GM12875 (cell line): ENCODE measurements at regions not wholly inside any gene's neighbourhood (a gene's known extent, or its start where the extent isn't known, plus 50 kb on each side); places are given as distances from the start of the nearest gene placed in this dataset.

Experiments used
- H3K4me3 ChIP-seq: one replicate; pipeline ENCODE4 v1.5.1; 2011; ENCODE audit warnings: low read depth, low read length, control low read depth
- TF ChIP-seq, protein P1 (sequence below): IDR thresholded peaks from 2 replicates; pipeline ENCODE4 v1.5.1; 2011; ENCODE audit warnings: low read depth, mild to moderate bottlenecking, control low read depth, inconsistent platforms, low read length, moderate library complexity, borderline replicate concordance; ENCODE audit not compliant: insufficient read depth

DNA sequence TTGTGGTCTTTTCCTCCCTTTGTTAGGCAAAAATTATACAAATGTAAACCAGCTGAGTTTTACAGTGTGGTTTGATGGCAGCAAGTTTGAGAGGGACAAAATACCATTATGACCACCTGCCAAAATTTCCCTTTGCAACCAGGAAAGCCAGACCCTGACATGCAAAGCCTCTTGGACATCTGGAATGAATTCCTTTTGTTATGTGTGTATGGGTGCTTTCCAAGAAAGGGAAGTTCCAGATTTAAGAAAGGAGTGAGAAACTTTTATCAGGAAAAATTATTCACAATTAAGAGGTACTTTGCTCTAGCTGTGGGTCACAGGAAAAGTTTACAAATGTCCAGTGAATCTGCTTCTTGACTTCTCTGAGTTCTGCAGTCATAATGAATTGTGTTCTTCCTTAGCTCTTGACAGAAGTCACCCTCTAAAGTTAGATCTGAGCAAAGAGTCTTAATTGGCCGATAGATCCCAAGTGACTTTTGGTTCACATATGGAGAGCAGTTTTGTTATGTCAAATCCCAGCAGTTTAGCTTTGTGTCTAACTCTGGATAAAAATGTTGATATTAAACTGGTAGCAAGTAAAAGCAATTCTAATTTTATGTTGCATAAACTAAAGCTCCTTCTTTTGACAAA lies 295.9 kb upstream of the ZNF608 start:
- no peak overlapping the region for H3K4me3 ChIP-seq
- TF ChIP-seq, protein P1, sequence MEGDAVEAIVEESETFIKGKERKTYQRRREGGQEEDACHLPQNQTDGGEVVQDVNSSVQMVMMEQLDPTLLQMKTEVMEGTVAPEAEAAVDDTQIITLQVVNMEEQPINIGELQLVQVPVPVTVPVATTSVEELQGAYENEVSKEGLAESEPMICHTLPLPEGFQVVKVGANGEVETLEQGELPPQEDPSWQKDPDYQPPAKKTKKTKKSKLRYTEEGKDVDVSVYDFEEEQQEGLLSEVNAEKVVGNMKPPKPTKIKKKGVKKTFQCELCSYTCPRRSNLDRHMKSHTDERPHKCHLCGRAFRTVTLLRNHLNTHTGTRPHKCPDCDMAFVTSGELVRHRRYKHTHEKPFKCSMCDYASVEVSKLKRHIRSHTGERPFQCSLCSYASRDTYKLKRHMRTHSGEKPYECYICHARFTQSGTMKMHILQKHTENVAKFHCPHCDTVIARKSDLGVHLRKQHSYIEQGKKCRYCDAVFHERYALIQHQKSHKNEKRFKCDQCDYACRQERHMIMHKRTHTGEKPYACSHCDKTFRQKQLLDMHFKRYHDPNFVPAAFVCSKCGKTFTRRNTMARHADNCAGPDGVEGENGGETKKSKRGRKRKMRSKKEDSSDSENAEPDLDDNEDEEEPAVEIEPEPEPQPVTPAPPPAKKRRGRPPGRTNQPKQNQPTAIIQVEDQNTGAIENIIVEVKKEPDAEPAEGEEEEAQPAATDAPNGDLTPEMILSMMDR: no peak

DNA sequence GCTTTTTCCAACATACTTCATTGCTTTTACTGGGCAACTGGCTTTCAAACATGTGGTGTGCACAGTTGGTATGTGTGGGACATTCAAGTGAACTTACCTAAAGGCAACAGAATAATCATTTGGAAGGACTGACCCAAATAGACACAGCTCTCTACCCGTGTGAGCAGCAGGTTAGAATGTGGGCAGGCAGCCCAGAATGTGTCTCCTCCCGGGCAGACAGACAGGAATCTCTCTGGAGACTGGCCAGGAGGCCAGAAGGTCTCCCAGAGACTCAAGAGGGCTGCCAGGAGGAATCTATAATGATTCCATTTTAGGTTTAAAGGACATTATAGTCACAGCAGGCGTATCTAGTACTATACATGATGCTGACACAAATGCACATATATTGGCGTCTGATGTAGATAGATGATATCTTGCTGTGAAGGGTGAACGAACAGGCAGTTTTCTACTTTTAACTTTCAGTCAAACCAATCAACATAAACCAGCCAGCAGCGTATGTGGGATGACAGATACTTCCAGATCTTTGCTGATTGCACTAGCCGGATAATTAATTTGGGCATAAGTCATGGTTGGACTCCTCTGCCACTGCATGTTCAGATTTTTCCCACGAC lies 297.4 kb upstream of the ZNF608 start:
- TF ChIP-seq, protein P1: no peak
- H3K4me3 ChIP-seq: no peak overlapping the region

DNA sequence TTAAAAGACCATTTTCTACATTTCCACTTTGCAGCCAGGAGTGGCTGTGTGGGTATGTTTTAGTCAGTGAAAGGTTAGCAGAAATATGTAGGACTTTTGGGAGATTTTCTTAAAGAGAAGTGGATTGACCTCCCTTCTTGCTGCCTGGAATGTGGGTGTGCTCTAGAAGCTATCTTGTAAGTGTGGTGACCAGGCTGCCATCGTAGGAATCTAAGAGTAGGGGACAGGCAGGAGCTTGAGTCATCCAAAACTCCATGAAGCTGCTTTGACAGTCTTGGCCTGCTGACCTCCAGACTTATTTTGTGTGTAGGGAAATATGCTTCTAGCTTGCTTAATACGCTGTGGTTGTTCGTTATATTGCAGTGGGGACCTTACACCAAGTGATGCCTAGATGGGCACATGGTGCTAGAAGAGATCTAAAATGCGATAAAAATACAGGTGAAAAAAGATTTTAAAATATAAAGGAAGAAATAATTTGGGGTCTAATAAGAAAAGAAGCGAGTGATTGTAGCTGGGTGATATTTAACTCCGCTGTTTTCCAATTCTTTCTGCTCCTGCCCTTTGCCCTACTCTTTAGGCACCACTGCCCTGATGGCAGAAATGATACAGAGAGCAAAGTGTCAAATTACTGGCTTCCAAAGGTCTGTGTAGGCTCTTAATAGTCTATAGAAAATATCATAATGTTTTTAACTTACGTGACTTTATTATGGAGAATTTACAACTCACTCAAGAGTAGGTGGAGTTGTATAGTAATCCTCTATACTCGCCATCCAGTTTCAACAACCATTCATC lies 298.2 kb upstream of the ZNF608 start:
- TF ChIP-seq, protein P1: no peak
- no peak overlapping the region for H3K4me3 ChIP-seq

DNA sequence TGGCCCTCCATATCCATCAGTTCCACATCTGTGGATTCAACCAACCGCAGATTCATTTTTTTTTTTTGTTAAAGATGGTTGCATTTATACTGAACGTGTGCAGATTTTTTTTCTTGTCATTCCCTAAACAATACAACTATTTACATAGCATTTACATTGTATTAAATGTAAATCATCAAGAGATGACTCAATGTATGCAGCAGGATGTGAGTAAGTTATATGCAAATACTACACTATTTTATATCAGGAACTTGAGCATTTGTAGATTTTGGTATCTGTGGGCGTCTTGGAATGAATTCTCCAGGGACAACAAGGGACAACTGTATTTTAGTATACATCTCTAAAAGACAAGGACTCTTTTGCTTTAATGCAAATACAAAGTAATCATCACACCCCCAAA lies 299.2 kb upstream of the ZNF608 start:
- no peak overlapping the region for H3K4me3 ChIP-seq
- TF ChIP-seq, protein P1: no peak

DNA sequence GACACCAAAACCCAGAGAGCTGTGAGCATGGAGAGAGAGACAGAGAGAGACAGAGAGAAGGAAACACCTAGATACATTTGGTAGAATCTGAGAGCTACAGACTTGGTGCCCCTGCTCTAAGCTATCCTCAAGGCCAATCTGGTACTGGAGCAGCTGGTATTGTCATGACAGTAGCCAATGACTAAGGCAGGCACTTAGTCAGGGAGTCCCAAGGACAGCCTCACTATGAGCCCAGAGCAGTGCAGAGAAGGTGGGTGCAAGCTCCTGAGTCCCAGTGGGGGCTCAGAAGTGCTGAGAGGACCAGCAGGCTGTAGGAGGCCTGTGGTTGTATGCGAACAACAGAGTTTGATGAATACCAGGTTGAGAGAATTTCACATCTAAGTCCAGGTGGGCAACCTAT lies 300.4 kb upstream of the ZNF608 start:
- no peak overlapping the region for H3K4me3 ChIP-seq
- TF ChIP-seq, protein P1: no peak

DNA sequence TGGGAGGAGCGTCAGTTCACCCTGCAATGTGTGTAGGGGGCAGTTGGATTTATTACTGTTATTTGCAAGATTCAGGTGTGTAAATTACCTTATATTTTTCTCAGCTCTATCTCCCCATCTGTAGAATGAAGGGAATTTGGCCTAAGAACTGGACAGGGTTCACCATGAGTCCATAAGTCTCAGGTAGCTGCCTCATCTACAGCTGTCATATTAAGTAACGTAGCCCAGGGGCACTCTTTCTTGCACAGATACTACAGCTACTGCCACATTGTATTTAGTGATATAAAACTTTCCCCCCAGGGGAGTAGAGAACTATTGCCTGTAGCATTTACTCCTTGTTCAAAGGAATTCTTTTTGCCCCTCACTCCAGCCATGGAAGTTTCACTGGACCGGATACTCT lies 301.4 kb upstream of the ZNF608 start:
- H3K4me3 ChIP-seq: no peak overlapping the region
- TF ChIP-seq, protein P1: no peak
